HCT116 (cell line): ENCODE measurements at regions not wholly inside any gene's neighbourhood (a gene's known extent, or its start where the extent isn't known, plus 50 kb on each side); places are given as distances from the start of the nearest gene placed in this dataset.

Source experiments
- ATAC-seq: fragments of 200-7000 bp; cut with Tn5 transposase; 2 replicates; pipeline ENCODE4 v1.9.1; 2020; ENCODE audit warnings: mild to moderate bottlenecking, moderate library complexity
- BruUV-seq: library from RNA; stranded (reverse); fragments of 400-500 nt; replicated peaks from 2 replicates; lab custom pipeline; 2021; lab: Mats Ljungman, UMichigan
- CTCF ChIA-PET: fragments of 300-600 bp; sonication (Branson Sonifier 250); formaldehyde crosslinking; loops from one replicate; lab custom pipeline; 2021; ENCODE audit warnings: antibody characterized with exemption; lab: Charles Lee
- POLR2A ChIA-PET: fragments of 300-600, 350-600 bp; sonication (Branson Sonifier 250); formaldehyde crosslinking; loops from one replicate; lab custom pipeline; 2021; ENCODE audit warnings: antibody characterized with exemption; lab: Charles Lee
- RAD21 ChIA-PET, 2 experiments: fragments of 300-600 bp; sonication (Branson Sonifier 250); formaldehyde crosslinking; loops; one replicate each; lab custom pipeline; 2023; ENCODE audit warnings: low total read pairs in 2 of 2; ENCODE audit not compliant: uncharacterized antibody in 2 of 2, unreplicated experiment in 2 of 2, low non-redundant PET in 1 of 2; lab: Charles Lee
- DNase-seq: peaks from one replicate; pipeline ENCODE4 v3.0.0-alpha.2; 2010; ENCODE audit warnings: low read depth, low spot score
- H2AFZ ChIP-seq: fragments of 200-600 bp; shearing (Covaris generic), sonication (generic); 2 replicates; pipeline ENCODE4 v1.6.1; 2017; ENCODE audit warnings: low read depth, mixed run types, mixed read lengths, antibody characterized with exemption, low read length; ENCODE audit not compliant: poor library complexity, severe bottlenecking
- H3K27ac ChIP-seq: 2 replicates; pipeline ENCODE4 v1.5.1; 2012; ENCODE audit warnings: low read depth, low read length
- H3K27me3 ChIP-seq: fragments of 200-600 bp; sonication (generic); 2 replicates; pipeline ENCODE4 v1.6.1; 2016; ENCODE audit warnings: mixed run types, low read length, mixed read lengths; ENCODE audit not compliant: insufficient read depth
- H3K36me3 ChIP-seq, 2 experiments: fragments of 200-500 bp in 1 of 2; fragments of 200-600 bp in 1 of 2; sonication (Bioruptor generic) in 1 of 2; sonication (generic) in 1 of 2; 2 replicates each; pipeline versions ENCODE4 v1.5.1 to v1.6.1; 2014 to 2016; ENCODE audit warnings: low read length in 2 of 2, inconsistent platforms in 1 of 2, mixed read lengths in 1 of 2, mixed run types in 1 of 2; ENCODE audit not compliant: insufficient read depth in 2 of 2, control insufficient read depth in 1 of 2
- H3K4me1 ChIP-seq, 2 experiments: fragments of 200-600 bp in 1 of 2; sonication (generic) in 1 of 2; 2 replicates each; pipeline versions ENCODE4 v1.5.1 to v1.6.1; 2012 to 2017; ENCODE audit warnings: low read length in 2 of 2, inconsistent platforms in 1 of 2, mild to moderate bottlenecking in 1 of 2, mixed read lengths in 1 of 2, mixed run types in 1 of 2, moderate library complexity in 1 of 2; ENCODE audit not compliant: insufficient read depth in 2 of 2, control insufficient read depth in 1 of 2
- H3K4me2 ChIP-seq: fragments of 200-600 bp; sonication (generic); 2 replicates; pipeline ENCODE4 v1.6.1; 2017; ENCODE audit warnings: mixed run types, low read length, mixed read lengths
- H3K4me3 ChIP-seq, 2 experiments: fragments of 200-600 bp in 1 of 2; sonication (generic) in 1 of 2; replicated peaks in 1 of 2; 2 replicates each; pipeline ENCODE4 v1.5.1; 2011 to 2016; ENCODE audit warnings: low read length in 2 of 2, control low read depth in 1 of 2, low read depth in 1 of 2, mild to moderate bottlenecking in 1 of 2, mixed read lengths in 1 of 2, mixed run types in 1 of 2
- H3K79me2 ChIP-seq: fragments of 200-600 bp; sonication (generic); 2 replicates; pipeline ENCODE4 v1.6.1; 2017; ENCODE audit warnings: mild to moderate bottlenecking, mixed run types, low read length, moderate library complexity, mixed read lengths; ENCODE audit not compliant: insufficient read depth
- H3K9ac ChIP-seq: fragments of 200-600 bp; sonication (generic); 2 replicates; pipeline ENCODE4 v1.6.1; 2016; ENCODE audit warnings: low read length, mixed read lengths
- H3K9me2 ChIP-seq: fragments of 200-600 bp; sonication (generic), shearing (Covaris generic); 2 replicates; pipeline ENCODE4 v1.6.1; 2017; ENCODE audit warnings: mixed run types, mild to moderate bottlenecking, moderate library complexity; ENCODE audit not compliant: insufficient read depth
- H3K9me3 ChIP-seq, 2 experiments: fragments of 200-500 bp in 1 of 2; fragments of 200-600 bp in 1 of 2; sonication (Bioruptor generic) in 1 of 2; sonication (generic) in 1 of 2; 2 replicates each; pipeline ENCODE4 v1.6.1; 2014 to 2017; ENCODE audit warnings: low read length in 2 of 2, mixed read lengths in 2 of 2, inconsistent platforms in 1 of 2, low read depth in 1 of 2, mild to moderate bottlenecking in 1 of 2, mixed run types in 1 of 2, moderate library complexity in 1 of 2; ENCODE audit not compliant: control insufficient read depth in 1 of 2, insufficient read depth in 1 of 2
- H4K20me1 ChIP-seq: fragments of 200-600 bp; sonication (generic), shearing (Covaris generic); 2 replicates; pipeline ENCODE4 v1.6.1; 2017; ENCODE audit warnings: mixed run types, mild to moderate bottlenecking, moderate library complexity; ENCODE audit not compliant: insufficient read depth
- ATF3 ChIP-seq: IDR thresholded peaks from 2 replicates; pipeline ENCODE4 v1.6.1; 2012
- CBX3 ChIP-seq: IDR thresholded peaks from 2 replicates; pipeline ENCODE4 v1.6.1; 2012; ENCODE audit warnings: low read depth
- CEBPB ChIP-seq: IDR thresholded peaks from 2 replicates; pipeline ENCODE4 v1.6.1; 2012; ENCODE audit warnings: low read depth
- CTCF ChIP-seq, 3 experiments: fragments of 200-600 bp in 1 of 3; sonication (generic) in 1 of 3; IDR thresholded peaks in 2 of 3; conservative IDR thresholded peaks in 1 of 3; 2 replicates each; pipeline ENCODE4 v1.5.1; 2012 to 2017; ENCODE audit warnings: low read depth in 2 of 3, low read length in 2 of 3, antibody characterized with exemption in 1 of 3, borderline replicate concordance in 1 of 3, control low read depth in 1 of 3, mild to moderate bottlenecking in 1 of 3, mixed read lengths in 1 of 3, mixed run types in 1 of 3, moderate library complexity in 1 of 3; ENCODE audit not compliant: insufficient read depth in 1 of 3
- EGR1 ChIP-seq: IDR thresholded peaks from 2 replicates; pipeline ENCODE4 v1.6.1; 2012; ENCODE audit warnings: low read depth
- EZH2 ChIP-seq: fragments of 200-600 bp; sonication (generic); IDR thresholded peaks from 2 replicates; pipeline ENCODE4 v1.6.1; 2017; ENCODE audit warnings: antibody characterized with exemption, mixed run types
- EZH2phosphoT487 ChIP-seq: fragments of 200-600 bp; IDR thresholded peaks from 2 replicates; pipeline ENCODE4 v1.6.1; 2018; ENCODE audit warnings: antibody characterized with exemption, borderline replicate concordance
- FOSL1 ChIP-seq: IDR thresholded peaks from 2 replicates; pipeline ENCODE4 v1.6.1; 2012; ENCODE audit warnings: low read depth
- JUND ChIP-seq: IDR thresholded peaks from 2 replicates; pipeline ENCODE4 v1.6.1; 2012
- POLR2A ChIP-seq: IDR thresholded peaks from 2 replicates; pipeline ENCODE4 v1.7.0; 2011; ENCODE audit warnings: borderline replicate concordance; ENCODE audit not compliant: insufficient read depth, insufficient read length; ENCODE audit errors: extremely low read depth
- RAD21 ChIP-seq: IDR thresholded peaks from 2 replicates; pipeline ENCODE4 v1.6.1; 2012; ENCODE audit warnings: low read depth, mild to moderate bottlenecking
- REST ChIP-seq: IDR thresholded peaks from 2 replicates; pipeline ENCODE4 v1.6.1; 2012; ENCODE audit warnings: low read depth
- SIN3A ChIP-seq: IDR thresholded peaks from 2 replicates; pipeline ENCODE4 v1.6.1; 2012; ENCODE audit warnings: low read depth
- TCF7L2 ChIP-seq: IDR thresholded peaks from 2 replicates; pipeline ENCODE4 v1.7.0; 2011; ENCODE audit warnings: borderline replicate concordance, inconsistent platforms; ENCODE audit not compliant: insufficient read depth, insufficient read length; ENCODE audit errors: extremely low read depth
- ZBTB33 ChIP-seq: IDR thresholded peaks from 2 replicates; pipeline ENCODE4 v1.6.1; 2011; ENCODE audit warnings: mild to moderate bottlenecking, low read length, moderate library complexity; ENCODE audit not compliant: insufficient replicate concordance; ENCODE audit errors: extremely low read depth
- ZFX ChIP-seq: fragments of 450-650 bp; IDR thresholded peaks from 2 replicates; pipeline ENCODE4 v1.6.1; 2017
- ZNF274 ChIP-seq: fragments of 200-500 bp; sonication (Bioruptor generic); IDR thresholded peaks from 2 replicates; pipeline ENCODE4 v1.6.1; 2014; ENCODE audit warnings: mild to moderate bottlenecking, low read depth, low read length, inconsistent platforms
- intact Hi-C: fragments of 100-400 bp; cut with micrococcal nuclease; formaldehyde crosslinking; loops from 2 replicates; pipeline ENCODE4 v1.10.0; 2022

- RAD21 ChIA-PET, result no interaction called here
- H4K20me1 ChIP-seq, result no peaks in the 10 kb centered on the region
- H3K4me3 ChIP-seq, result no peak overlapping the region
- POLR2A ChIA-PET, result no interaction called here
- intact Hi-C loops, result no loop called here
- TF ChIP-seq ZFX (no peak), CBX3 (no peak), JUND (no peak), REST (no peak), TCF7L2 (no peak), CEBPB (no peak), EZH2 (no peak), ZBTB33 (no peak), SIN3A (no peak), CTCF (IDR thresholded peaks at IDR 0.05 in 2 of 3, conservative IDR thresholded peaks at IDR 0.05 in 1 of 3; ENCODE audit: borderline replicate concordance in 1 of 3, insufficient read depth in 1 of 3, low read depth in 2 of 3, low read length in 2 of 3) (no peak), POLR2A (no peak), FOSL1 (no peak), ZNF274 (no peak), RAD21 (no peak), EZH2phosphoT487 (no peak), EGR1 (no peak), ATF3 (no peak)
- CTCF ChIA-PET, result no interaction called here
- ATAC-seq, result no peak
- BruUV-seq, result no TSS peak
- peaks cover 0 to 17% of the 10 kb centered on the region in 2 experiments; a peak in 1 of 4 replicates for H3K4me1 ChIP-seq
- no peak overlapping the region for H3K27ac ChIP-seq
- H3K27me3 ChIP-seq, result no peaks in the 10 kb centered on the region
- H3K4me2 ChIP-seq, result no peak overlapping the region
- H2AFZ ChIP-seq, result no peak overlapping the region
- H3K36me3 ChIP-seq, result no peaks in the 10 kb centered on the region
- no peak for DNase-seq
- H3K9me3 ChIP-seq, result 0 out of 4 replicates have a peak, but pooled peaks cover 0 to 5% of the 10 kb centered on the region in 2 experiments
- H3K9me2 ChIP-seq, result no peaks in the 10 kb centered on the region
- H3K9ac ChIP-seq, result no peak overlapping the region
- H3K79me2 ChIP-seq, result no peaks in the 10 kb centered on the region
Observed at GRCh38 chr2:138430181-138430580, 71.4 kb upstream of the SPOPL start.
